Testis (tissue), 2 donors: ENCODE measurements at regions not wholly inside any gene's neighbourhood (a gene's known extent, or its start where the extent isn't known, plus 50 kb on each side); places are given as distances from the start of the nearest gene placed in this dataset.

Experiments used
- CTCF ChIP-seq, 3 experiments: fragments of 450-650 bp in 2 of 3; fragments of 200-600 bp in 1 of 3; sonication (generic) in 1 of 3; IDR thresholded peaks; one replicate each; pipeline ENCODE4 v1.5.1; 2016 to 2019; ENCODE audit warnings: antibody characterized with exemption in 3 of 3, mild to moderate bottlenecking in 2 of 3, moderate library complexity in 1 of 3
- POLR2A ChIP-seq: fragments of 450-650 bp; IDR thresholded peaks from one replicate; pipeline ENCODE4 v1.6.1; 2017; ENCODE audit warnings: antibody characterized with exemption, mild to moderate bottlenecking, moderate library complexity

- TF ChIP-seq CTCF (IDR thresholded peaks at IDR 0.05) (no peak), POLR2A (no peak)
Measured at GRCh38 chr5:152711801-152712388, 306.8 kb upstream of the NMUR2 start.
